HepG2 (cell line): ENCODE measurements at regions not wholly inside any gene's neighbourhood (a gene's known extent, or its start where the extent isn't known, plus 50 kb on each side); places are given as distances from the start of the nearest gene placed in this dataset.

ENCODE experiments used
- ATAC-seq: fragments of 200-7000 bp; cut with Tn5 transposase; 3 replicates; pipeline ENCODE4 v1.9.1; 2020; ENCODE audit warnings: mild to moderate bottlenecking, moderate library complexity
- BruUV-seq: library from RNA; stranded (reverse); fragments of 400-500 nt; replicated peaks from 2 replicates; lab custom pipeline; 2021; lab: Mats Ljungman, UMichigan
- CTCF ChIA-PET: fragments of 300-600 bp; formaldehyde crosslinking; extraction: SDS; loops from one replicate; lab custom pipeline; 2021; ENCODE audit warnings: low total read pairs, inconsistent platforms, low intra/inter-chr PET ratio; lab: Yijun Ruan, JAX
- POLR2A ChIA-PET: fragments of 350-600 bp; sonication (Branson Sonifier 250); formaldehyde crosslinking; loops from one replicate; lab custom pipeline; 2020; ENCODE audit warnings: antibody characterized with exemption, inconsistent platforms; lab: Yijun Ruan, JAX
- DNase-seq: peaks from one replicate; pipeline ENCODE4 v3.0.0-alpha.2; 2015; ENCODE audit warnings: low spot score
- FAIRE-seq: peaks from 3 replicates; lab custom pipeline; 2011; peaks lifted over from hg19 to GRCh38; lab: Jason Lieb, UNC
- H2AFZ ChIP-seq: one replicate; pipeline ENCODE4 v1.6.1; 2011; ENCODE audit warnings: low read length, inconsistent platforms
- H3K27ac ChIP-seq: fragments of 300-600 bp; 3 replicates; pipeline ENCODE4 v1.8.0; 2011; ENCODE audit warnings: mixed run types, mild to moderate bottlenecking, mixed read lengths, low read length, inconsistent platforms; ENCODE audit not compliant: insufficient read depth; ENCODE audit errors: extremely low read length
- H3K27me3 ChIP-seq, 2 experiments: fragments of 200-600 bp in 1 of 2; 2 replicates in 1 of 2; 3 replicates in 1 of 2; pipeline versions ENCODE4 v1.6.0 to v1.8.0; 2011; ENCODE audit warnings: low read length in 2 of 2, mild to moderate bottlenecking in 2 of 2, moderate library complexity in 2 of 2, inconsistent platforms in 1 of 2; ENCODE audit not compliant: insufficient read depth in 2 of 2, control insufficient read depth in 1 of 2
- H3K36me3 ChIP-seq, 2 experiments: fragments of 200-600 bp in 1 of 2; replicated peaks in 1 of 2; 2 replicates in 1 of 2; 3 replicates in 1 of 2; pipeline versions ENCODE4 v1.5.1 to v1.8.0; 2011; ENCODE audit warnings: low read length in 2 of 2, inconsistent platforms in 1 of 2; ENCODE audit not compliant: insufficient read depth in 2 of 2, control insufficient read depth in 1 of 2
- H3K4me1 ChIP-seq: 2 replicates; pipeline ENCODE4 v1.5.1; 2012; ENCODE audit warnings: low read length, inconsistent platforms; ENCODE audit not compliant: insufficient read depth
- H3K4me2 ChIP-seq: 2 replicates; pipeline ENCODE4 v1.6.0; 2011; ENCODE audit warnings: low read depth, low read length, inconsistent platforms
- H3K4me3 ChIP-seq, 3 experiments: fragments of 200-600 bp in 1 of 3; sonication (generic), shearing (Covaris generic) in 1 of 3; replicated peaks in 1 of 3; 2 replicates each; pipeline ENCODE4 v1.5.1; 2011 to 2016; ENCODE audit warnings: low read length in 3 of 3, inconsistent platforms in 2 of 3, low read depth in 2 of 3, mild to moderate bottlenecking in 2 of 3, control low read depth in 1 of 3, mixed read lengths in 1 of 3; ENCODE audit not compliant: insufficient read depth in 1 of 3
- H3K79me2 ChIP-seq: one replicate; pipeline ENCODE4 v1.6.1; 2011; ENCODE audit warnings: low read length, inconsistent platforms; ENCODE audit not compliant: insufficient read depth
- H3K9ac ChIP-seq: 2 replicates; pipeline ENCODE4 v1.6.0; 2011; ENCODE audit warnings: mild to moderate bottlenecking, low read depth, low read length, inconsistent platforms; ENCODE audit not compliant: insufficient read depth
- H3K9me3 ChIP-seq: 2 replicates; pipeline ENCODE4 v1.5.1; 2012; ENCODE audit warnings: mild to moderate bottlenecking, low read length
- H4K20me1 ChIP-seq: 2 replicates; pipeline ENCODE4 v1.6.0; 2011; ENCODE audit warnings: inconsistent platforms, mild to moderate bottlenecking, low read length, moderate library complexity; ENCODE audit not compliant: insufficient read depth
- ATAD3A ChIP-seq: sonication (generic); formaldehyde crosslinking; IDR thresholded peaks from 2 replicates; pipeline ENCODE4 v1.4.0; 2020; ENCODE audit warnings: missing genetic modification reagents
- ATF7 ChIP-seq, 2 experiments: fragments of 450-650 bp in 1 of 2; sonication (generic) in 1 of 2; formaldehyde crosslinking in 1 of 2; IDR thresholded peaks; 2 replicates each; pipeline versions ENCODE4 v1.4.0 to v1.6.1; 2016 to 2020; ENCODE audit warnings: antibody characterized with exemption in 1 of 2, mild to moderate bottlenecking in 1 of 2, missing genetic modification reagents in 1 of 2
- CEBPB ChIP-seq: IDR thresholded peaks from 2 replicates; pipeline ENCODE4 v1.6.1; 2011; ENCODE audit warnings: low read depth, low read length, improper control_type of control experiment, borderline replicate concordance
- GMEB1 ChIP-seq: sonication (generic); formaldehyde crosslinking; IDR thresholded peaks from 2 replicates; pipeline ENCODE4 v1.5.1; 2020; ENCODE audit warnings: missing genetic modification reagents, mild to moderate bottlenecking, borderline replicate concordance
- GMEB2 ChIP-seq: IDR thresholded peaks from 2 replicates; pipeline ENCODE4 v1.6.1; 2016; ENCODE audit warnings: missing biosample characterization, missing genetic modification reagents, low read depth
- MAX ChIP-seq: IDR thresholded peaks from 2 replicates; pipeline ENCODE4 v1.6.1; 2012; ENCODE audit warnings: inconsistent platforms
- SSRP1 ChIP-seq: IDR thresholded peaks from 2 replicates; pipeline ENCODE4 v1.6.1; 2016; ENCODE audit warnings: control low read depth
- THYN1 ChIP-seq: sonication (generic); formaldehyde crosslinking; IDR thresholded peaks from 2 replicates; pipeline ENCODE4 v1.8.1; 2023; ENCODE audit warnings: low read depth, mild to moderate bottlenecking, moderate library complexity, missing genetic modification reagents, borderline replicate concordance
- ZNF224 ChIP-seq: sonication (generic); formaldehyde crosslinking; IDR thresholded peaks from 2 replicates; pipeline ENCODE4 v1.5.0; 2020; ENCODE audit warnings: mild to moderate bottlenecking, missing genetic modification reagents
- ZNF431 ChIP-seq: sonication (generic); formaldehyde crosslinking; IDR thresholded peaks from 2 replicates; pipeline ENCODE4 v1.9.0; 2022; ENCODE audit warnings: missing genetic modification reagents, low read depth, mild to moderate bottlenecking, borderline replicate concordance
- ZNF546 ChIP-seq: sonication (generic); formaldehyde crosslinking; conservative IDR thresholded peaks from 2 replicates; pipeline ENCODE4 v1.8.1; 2023; ENCODE audit warnings: mild to moderate bottlenecking, missing genetic modification reagents
- ZNF616 ChIP-seq: sonication (generic); formaldehyde crosslinking; IDR thresholded peaks from 2 replicates; pipeline ENCODE4 v1.5.0; 2020; ENCODE audit warnings: low read depth, mild to moderate bottlenecking, missing genetic modification reagents
- WGBS: methylation state at CpG from one replicate; pipeline ENCODE4 v1.1.6; 2017; ENCODE audit warnings: low lambda C conversion rate; 5-methylcytosine and 5-hydroxymethylcytosine counted together
- in situ Hi-C: cut with HindIII; loops from 2 replicates; pipeline ENCODE4 v1.10.0; 2017; ENCODE audit warnings: low pct_unique_long_range_greater_than_20kb; ENCODE audit not compliant: extremely low pct_ligation_motif_present
- intact Hi-C: fragments of 100-400 bp; cut with micrococcal nuclease; formaldehyde crosslinking; loops from one replicate; pipeline ENCODE4 v1.10.0; 2022; ENCODE audit not compliant: unreplicated experiment

GRCh38 chr18:57983472-57983871 is 60.6 kb upstream of the NEDD4L start:
- Histone ChIP-seq H3K9ac (no peak overlapping the region), H3K4me3 (no peak overlapping the region), H3K36me3 (no peaks in the 10 kb centered on the region), H3K79me2 (no peaks in the 10 kb centered on the region), H3K4me1 (peaks cover 46% of the 10 kb centered on the region), H3K9me3 (no peaks in the 10 kb centered on the region), H3K4me2 (no peak overlapping the region)
- 67% methylated on average over 3 of the region's 3 CpGs for WGBS
- intact Hi-C loops (no loop called here), in situ Hi-C loops (no loop called here)
- ChIA-PET POLR2A (no interaction called here), CTCF (no interaction called here)
- FAIRE-seq: no peak
- DNase-seq: no peak
- BruUV-seq: no TSS peak
- TF ChIP-seq CEBPB: peak; percentile 51; the same call in 1 of the 2 replicates
- TF ChIP-seq ATF7 (IDR thresholded peaks at IDR 0.05): peak; percentile 72
- TF ChIP-seq ATF7 (CRISPR knock-in tag; IDR thresholded peaks at IDR 0.05): no peak
- no peak for TF ChIP-seq ZNF616
- TF ChIP-seq, all 625 proteins: peak for 2
- H3K27ac ChIP-seq: no peak overlapping the region
- H3K27me3 ChIP-seq: no peaks in the 10 kb centered on the region
- no peaks in the 10 kb centered on the region for H4K20me1 ChIP-seq
- H2AFZ ChIP-seq: no peak overlapping the region
- ATAC-seq: no peak

GRCh38 chr18:57982372-57983021 is 61.5 kb upstream of the NEDD4L start:
- H3K4me1 ChIP-seq: peaks cover 47% of the 10 kb centered on the region
- no peak overlapping the region for H3K4me2 ChIP-seq
- no peaks in the 10 kb centered on the region for H4K20me1 ChIP-seq
- DNase-seq (no peak), ATAC-seq (no peak; the same call in 2 of the 3 replicates), FAIRE-seq (no peak)
- in situ Hi-C loops (no loop called here), intact Hi-C loops (no loop called here)
- H3K4me3 ChIP-seq: no peak overlapping the region
- H3K27ac ChIP-seq: no peak overlapping the region
- CTCF ChIA-PET: no interaction called here
- no peak overlapping the region for H2AFZ ChIP-seq
- no peaks in the 10 kb centered on the region for H3K79me2 ChIP-seq
- 88% methylated on average over 11 of the region's 11 CpGs for WGBS
- no peaks in the 10 kb centered on the region for H3K9me3 ChIP-seq
- no peak overlapping the region for H3K9ac ChIP-seq
- H3K27me3 ChIP-seq: no peaks in the 10 kb centered on the region
- POLR2A ChIA-PET: no interaction called here
- no TSS peak for BruUV-seq
- H3K36me3 ChIP-seq: no peaks in the 10 kb centered on the region
- TF ChIP-seq ZNF224 (CRISPR knock-in tag): no peak
- TF ChIP-seq THYN1 (CRISPR knock-in tag): no peak
- no peak for TF ChIP-seq GMEB1 (CRISPR knock-in tag)
- no peak for TF ChIP-seq ATAD3A (CRISPR knock-in tag)
- no peak for TF ChIP-seq SSRP1 (CRISPR knock-in tag)
- TF ChIP-seq ZNF431: no peak
- no peak for TF ChIP-seq ZNF546 (CRISPR knock-in tag)
- no peak for TF ChIP-seq MAX
- no peak for TF ChIP-seq GMEB2
